AG08395 (cell line): ENCODE measurements at regions not wholly inside any gene's neighbourhood (a gene's known extent, or its start where the extent isn't known, plus 50 kb on each side); places are given as distances from the start of the nearest gene placed in this dataset.
"Not testable (repeated sequence)": the region's sequence is repeated elsewhere in the genome, so short reads cannot be mapped to it uniquely, and the experiment has no call there.

Experiments
- DNase-seq: peaks from one replicate; pipeline ENCODE4 v3.0.0; 2012; ENCODE audit warnings: mixed read lengths, low spot score

DNA sequence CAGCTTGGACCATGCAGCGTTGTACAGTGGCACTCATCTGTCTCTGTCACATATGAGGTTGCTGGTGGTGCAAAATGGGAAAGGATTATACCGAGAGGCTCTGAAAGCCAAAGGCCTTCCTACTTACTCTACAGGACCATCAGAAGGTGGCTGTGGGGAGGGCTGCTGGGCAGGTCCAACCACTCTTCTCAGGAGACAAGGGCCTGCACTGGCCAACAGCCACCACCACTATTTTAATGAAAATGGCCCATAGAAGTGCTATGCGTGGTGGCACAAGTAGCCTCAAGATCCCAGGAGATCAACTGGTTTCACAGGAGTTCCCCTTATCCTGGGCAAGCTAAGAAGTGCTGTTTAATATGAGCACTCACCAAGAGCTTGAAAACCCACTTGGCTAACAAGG, 52.3 kb downstream of the MRPL57 start:
- no peak for DNase-seq

- no peak for DNase-seq
These were observed 53.0 kb downstream of the MRPL57 start for GRCh38 chr13:21229241-21230024.

GRCh38 chr13:21230516-21230915, 54.1 kb downstream of the MRPL57 start:
- no peak for DNase-seq

GRCh38 chr13:21231426-21231940, 55.0 kb downstream of the MRPL57 start:
- no peak for DNase-seq

- peak; percentile 68 for DNase-seq
These were observed 55.7 kb downstream of the MRPL57 start for GRCh38 chr13:21232196-21232595.

- peak; percentile 11 for DNase-seq
These were observed 56.1 kb downstream of the MRPL57 start for GRCh38 chr13:21232599-21232998.

DNA sequence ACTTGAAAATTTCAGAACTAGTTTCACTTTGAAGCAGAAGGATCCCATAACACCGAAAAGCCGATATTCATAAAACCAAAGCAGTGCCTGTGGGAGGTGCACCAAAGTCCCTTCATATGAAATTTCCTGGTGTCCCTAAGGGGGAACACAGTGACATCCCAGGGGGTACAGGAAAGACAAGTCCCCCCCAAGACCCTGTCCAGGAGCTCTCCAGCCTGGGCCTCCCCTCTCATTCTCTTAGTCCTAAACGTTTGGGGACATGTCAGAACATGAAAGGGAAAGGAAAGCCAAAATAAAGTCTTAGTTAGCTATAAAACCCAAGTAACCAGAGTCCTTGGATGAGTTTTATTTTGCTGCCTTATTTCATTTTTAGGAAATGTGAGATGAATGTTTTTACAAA, 56.6 kb downstream of the MRPL57 start:
- peak; percentile 5 for DNase-seq

- DNase-seq = peak; percentile 35
These were observed 58.1 kb downstream of the MRPL57 start for GRCh38 chr13:21234526-21234925.

GRCh38 chr13:21235174-21235573, 58.7 kb downstream of the MRPL57 start:
- no peak for DNase-seq

DNA sequence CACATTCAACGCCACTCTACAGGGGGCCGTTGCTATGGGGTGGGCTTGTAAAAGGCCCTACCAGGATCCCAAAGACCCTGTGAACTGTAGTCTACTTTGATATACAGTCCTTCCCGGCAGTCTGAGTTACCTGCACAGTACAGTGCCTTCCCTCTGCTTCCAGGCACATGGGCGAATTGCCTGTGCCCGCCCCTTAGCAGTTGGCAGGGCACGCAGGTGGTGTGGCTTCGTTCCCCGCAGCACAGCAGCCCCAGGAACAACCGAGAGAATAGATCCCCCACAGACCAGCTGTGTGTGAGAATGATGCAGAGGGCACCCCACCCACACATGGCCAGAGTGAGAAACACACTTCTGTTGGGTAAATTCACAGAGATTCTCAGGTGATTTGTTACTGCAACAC, 60.6 kb downstream of the MRPL57 start:
- DNase-seq = no peak

DNA sequence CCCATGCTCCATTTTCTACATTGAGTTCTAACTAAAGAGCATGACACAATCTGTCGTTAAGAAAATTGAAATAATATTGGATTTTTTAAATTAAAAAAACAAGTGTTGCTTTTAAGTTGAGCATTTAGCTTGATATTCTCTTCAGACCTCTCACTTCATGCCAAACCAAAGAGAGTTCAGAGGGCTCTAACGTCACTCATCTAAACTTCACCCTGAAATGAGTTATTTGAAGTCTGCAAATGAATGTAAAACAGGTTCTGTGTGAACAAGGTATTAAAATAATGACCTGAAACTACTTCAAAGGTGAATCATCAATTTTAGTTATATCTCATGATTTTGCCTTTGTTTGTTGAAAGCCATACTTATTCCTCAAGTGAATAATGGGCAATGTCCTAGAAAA, 61.8 kb downstream of the MRPL57 start:
- no peak for DNase-seq

- DNase-seq = peak; percentile 65
These were observed 64.1 kb downstream of the MRPL57 start for GRCh38 chr13:21240586-21240985.

GRCh38 chr13:21242236-21242635, 65.8 kb downstream of the MRPL57 start:
- no peak for DNase-seq

GRCh38 chr13:21243045-21243897, 66.8 kb downstream of the MRPL57 start:
- no peak for DNase-seq

GRCh38 chr13:21243898-21244184, 67.4 kb downstream of the MRPL57 start:
- DNase-seq = not testable (repeated sequence)

GRCh38 chr13:21246761-21247452, 70.4 kb downstream of the MRPL57 start:
- DNase-seq = no peak

DNA sequence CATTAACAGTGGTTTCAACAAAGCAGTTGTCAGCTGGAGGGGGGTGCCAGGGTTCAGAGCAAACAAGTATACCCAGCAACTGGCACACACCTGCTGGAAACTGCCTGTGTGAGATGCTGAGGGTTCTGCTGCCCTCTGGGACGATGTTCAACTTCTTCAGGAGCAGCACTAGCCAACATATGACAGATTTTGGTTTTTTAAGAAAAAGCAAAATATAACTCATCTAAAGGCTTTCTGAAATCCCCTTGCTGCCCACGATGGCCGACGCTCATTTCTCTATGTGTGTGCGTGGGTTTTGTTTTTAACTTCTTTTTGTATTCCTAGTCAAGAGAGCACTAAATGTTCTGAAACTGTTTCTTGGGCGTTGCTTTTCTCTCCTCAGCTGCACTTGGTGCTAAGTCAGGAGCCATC, 79.9 kb downstream of the MRPL57 start:
- no peak for DNase-seq

DNA sequence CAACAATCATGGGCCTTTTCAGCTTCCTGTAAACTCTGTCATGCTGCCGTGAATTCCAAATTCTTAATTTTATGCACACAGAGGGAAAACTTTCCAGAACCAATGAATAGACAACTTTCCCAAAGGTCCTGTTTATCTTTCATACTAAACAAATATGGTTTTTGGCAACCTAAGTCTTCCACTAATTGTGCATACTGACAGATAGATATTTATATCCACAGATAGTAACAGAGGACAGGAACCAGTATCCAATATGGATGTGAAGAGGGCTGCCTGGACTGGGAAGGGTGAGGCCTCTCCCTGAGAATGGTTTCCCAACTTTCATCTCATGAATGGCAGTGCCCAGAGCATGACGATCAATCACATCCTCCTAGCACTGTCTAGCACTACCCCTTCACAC, 80.4 kb downstream of the MRPL57 start:
- DNase-seq = no peak

- no peak for DNase-seq
These were observed 83.4 kb downstream of the MRPL57 start for GRCh38 chr13:21259571-21260455.

DNA sequence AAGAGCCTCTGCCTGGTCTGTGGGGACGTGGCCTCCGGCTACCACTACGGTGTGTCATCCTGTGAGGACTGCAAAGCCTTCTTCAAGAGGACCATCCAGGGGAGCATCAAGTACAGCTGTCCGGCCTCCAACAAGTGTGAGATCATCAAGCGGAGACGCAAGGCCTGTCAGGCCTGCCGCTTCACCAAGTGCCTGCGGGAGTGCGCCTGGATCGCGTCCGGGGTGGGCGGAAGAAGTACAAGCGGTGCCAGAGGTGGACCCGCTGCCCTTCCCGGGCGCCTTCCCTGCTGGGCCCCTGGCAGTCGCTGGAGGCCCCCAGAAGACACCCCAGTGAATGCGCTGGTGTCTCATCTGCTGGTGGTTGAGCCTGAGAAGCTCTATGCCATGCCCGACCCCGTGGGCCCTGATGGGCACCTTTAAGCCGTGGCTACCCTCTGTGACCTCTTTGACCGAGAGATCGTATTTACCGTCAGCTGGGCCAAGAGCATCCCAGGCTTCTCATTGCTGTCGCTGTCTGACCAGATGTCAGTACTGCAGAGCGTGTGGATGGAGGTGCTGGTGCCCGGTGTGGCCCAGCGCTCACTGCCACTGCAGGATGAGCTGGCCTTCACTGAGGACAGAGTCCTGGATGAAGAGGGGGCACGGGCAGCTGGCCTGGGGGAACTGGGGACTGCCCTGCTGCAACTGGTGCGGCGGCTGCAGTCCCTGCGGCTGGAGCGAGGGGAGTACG, 84.3 kb downstream of the MRPL57 start:
- DNase-seq = not testable (repeated sequence)
